ENCODE measurements at regions not wholly inside any gene's neighbourhood (a gene's known extent, or its start where the extent isn't known, plus 50 kb on each side); places are given as distances from the start of the nearest gene placed in this dataset.
"Not testable (repeated sequence)": the region's sequence is repeated elsewhere in the genome, so short reads cannot be mapped to it uniquely, and the experiment has no call there.

- WGBS (ENCODE audit: insufficient coverage), result 50% methylated on average over 2 of the region's 7 CpGs
- H3K27me3 ChIP-seq (ENCODE audit: control insufficient read depth, insufficient read depth, low read length), result no peaks in the 10 kb centered on the region
- H3K4me1 ChIP-seq (ENCODE audit: control insufficient read depth, insufficient read depth, low read length), result no peaks in the 10 kb centered on the region
- H3K36me3 ChIP-seq (ENCODE audit: control insufficient read depth, insufficient read depth, low read length), result no peaks in the 10 kb centered on the region
- no peak overlapping the region for H3K4me3 ChIP-seq (ENCODE audit: low read depth, low read length)
- H3K9me3 ChIP-seq (ENCODE audit: control insufficient read depth, insufficient read depth, low read length), result no peaks in the 10 kb centered on the region
- no peak overlapping the region for H3K27ac ChIP-seq (ENCODE audit: low read depth, low read length)
- no peak for DNase-seq (ENCODE audit: low read depth in 4 of 6, low spot score in 6 of 6)
Measured at GRCh38 chr1:238340989-238341388, 450.3 kb upstream of the ZP4 start.

- no peak overlapping the region for H3K27ac ChIP-seq (ENCODE audit: low read depth, low read length)
- H3K4me3 ChIP-seq (ENCODE audit: low read depth, low read length), result no peak overlapping the region
- H3K4me1 ChIP-seq (ENCODE audit: control insufficient read depth, insufficient read depth, low read length), result no peaks in the 10 kb centered on the region
- DNase-seq (ENCODE audit: low read depth in 4 of 6, low spot score in 6 of 6), result no peak
- no peaks in the 10 kb centered on the region for H3K27me3 ChIP-seq (ENCODE audit: control insufficient read depth, insufficient read depth, low read length)
- 74% methylated on average over 7 of the region's 7 CpGs for WGBS (ENCODE audit: insufficient coverage)
- no peaks in the 10 kb centered on the region for H3K36me3 ChIP-seq (ENCODE audit: control insufficient read depth, insufficient read depth, low read length)
- H3K9me3 ChIP-seq (ENCODE audit: control insufficient read depth, insufficient read depth, low read length), result no peaks in the 10 kb centered on the region
Measured at GRCh38 chr1:238336531-238336930, 445.8 kb upstream of the ZP4 start.

- no peaks in the 10 kb centered on the region for H3K9me3 ChIP-seq (ENCODE audit: control insufficient read depth, insufficient read depth, low read length)
- no peak overlapping the region for H3K4me3 ChIP-seq (ENCODE audit: low read depth, low read length)
- DNase-seq (ENCODE audit: low read depth in 4 of 6, low spot score in 6 of 6), result no peak
- no peak overlapping the region for H3K27ac ChIP-seq (ENCODE audit: low read depth, low read length)
- no peaks in the 10 kb centered on the region for H3K4me1 ChIP-seq (ENCODE audit: control insufficient read depth, insufficient read depth, low read length)
- WGBS (ENCODE audit: insufficient coverage), result no CpG with 5 or more reads among the region's 1 CpG
- H3K36me3 ChIP-seq (ENCODE audit: control insufficient read depth, insufficient read depth, low read length), result no peaks in the 10 kb centered on the region
- no peaks in the 10 kb centered on the region for H3K27me3 ChIP-seq (ENCODE audit: control insufficient read depth, insufficient read depth, low read length)
Measured at GRCh38 chr1:238334170-238334569, 443.4 kb upstream of the ZP4 start.

- Histone ChIP-seq H3K4me3 (ENCODE audit: low read depth, low read length) (no peak overlapping the region), H3K9me3 (ENCODE audit: control insufficient read depth, insufficient read depth, low read length) (no peaks in the 10 kb centered on the region), H3K36me3 (ENCODE audit: control insufficient read depth, insufficient read depth, low read length) (no peaks in the 10 kb centered on the region), H3K27me3 (ENCODE audit: control insufficient read depth, insufficient read depth, low read length) (no peaks in the 10 kb centered on the region), H3K4me1 (ENCODE audit: control insufficient read depth, insufficient read depth, low read length) (no peaks in the 10 kb centered on the region), H3K27ac (ENCODE audit: low read depth, low read length) (no peak overlapping the region)
- DNase-seq (ENCODE audit: low read depth in 4 of 6, low spot score in 6 of 6), result no peak
Measured at GRCh38 chr1:238331557-238331956, 440.8 kb upstream of the ZP4 start.

GRCh38 chr1:238329671-238330070, 438.9 kb upstream of the ZP4 start:
- Histone ChIP-seq H3K27me3 (ENCODE audit: control insufficient read depth, insufficient read depth, low read length) (no peaks in the 10 kb centered on the region), H3K27ac (ENCODE audit: low read depth, low read length) (no peak overlapping the region), H3K9me3 (ENCODE audit: control insufficient read depth, insufficient read depth, low read length) (no peaks in the 10 kb centered on the region), H3K36me3 (ENCODE audit: control insufficient read depth, insufficient read depth, low read length) (no peaks in the 10 kb centered on the region), H3K4me3 (ENCODE audit: low read depth, low read length) (no peak overlapping the region), H3K4me1 (ENCODE audit: control insufficient read depth, insufficient read depth, low read length) (no peaks in the 10 kb centered on the region)
- DNase-seq (ENCODE audit: low read depth in 4 of 6, low spot score in 6 of 6), result no peak
- 83% methylated on average over 1 of the region's 1 CpG for WGBS (ENCODE audit: insufficient coverage)

- WGBS (ENCODE audit: insufficient coverage), result 95% methylated on average over 19 of the region's 22 CpGs
- not testable (repeated sequence) for H3K9me3 ChIP-seq (ENCODE audit: control insufficient read depth, insufficient read depth, low read length); DNase-seq (ENCODE audit: low read depth in 4 of 6, low spot score in 6 of 6)
Measured at GRCh38 chr1:238327033-238327432, 436.3 kb upstream of the ZP4 start.

GRCh38 chr1:238326479-238326878, 435.8 kb upstream of the ZP4 start:
- not testable (repeated sequence) for H3K27me3 ChIP-seq (ENCODE audit: control insufficient read depth, insufficient read depth, low read length); H3K4me1 ChIP-seq (ENCODE audit: control insufficient read depth, insufficient read depth, low read length); H3K9me3 ChIP-seq (ENCODE audit: control insufficient read depth, insufficient read depth, low read length); DNase-seq (ENCODE audit: low read depth in 4 of 6, low spot score in 6 of 6); H3K27ac ChIP-seq (ENCODE audit: low read depth, low read length); H3K36me3 ChIP-seq (ENCODE audit: control insufficient read depth, insufficient read depth, low read length); H3K4me3 ChIP-seq (ENCODE audit: low read depth, low read length)
- 100% methylated on average over 5 of the region's 9 CpGs for WGBS (ENCODE audit: insufficient coverage)

More at GRCh38 chr1:238327033-238327432, 436.3 kb upstream of the ZP4 start:
- H3K4me3 ChIP-seq (ENCODE audit: low read depth, low read length); H3K4me1 ChIP-seq (ENCODE audit: control insufficient read depth, insufficient read depth, low read length); H3K36me3 ChIP-seq (ENCODE audit: control insufficient read depth, insufficient read depth, low read length); H3K27me3 ChIP-seq (ENCODE audit: control insufficient read depth, insufficient read depth, low read length); H3K27ac ChIP-seq (ENCODE audit: low read depth, low read length): not testable (repeated sequence)

- Histone ChIP-seq H3K27ac (ENCODE audit: low read depth, low read length) (no peak overlapping the region), H3K4me1 (ENCODE audit: control insufficient read depth, insufficient read depth, low read length) (no peaks in the 10 kb centered on the region), H3K9me3 (ENCODE audit: control insufficient read depth, insufficient read depth, low read length) (no peaks in the 10 kb centered on the region), H3K4me3 (ENCODE audit: low read depth, low read length) (no peak overlapping the region), H3K36me3 (ENCODE audit: control insufficient read depth, insufficient read depth, low read length) (no peaks in the 10 kb centered on the region), H3K27me3 (ENCODE audit: control insufficient read depth, insufficient read depth, low read length) (no peaks in the 10 kb centered on the region)
- WGBS (ENCODE audit: insufficient coverage), result 91% methylated on average over 3 of the region's 9 CpGs
- DNase-seq (ENCODE audit: low read depth in 4 of 6, low spot score in 6 of 6), result no peak
Measured at GRCh38 chr1:238324211-238324864, 433.6 kb upstream of the ZP4 start.

- WGBS (ENCODE audit: insufficient coverage), result 90% methylated on average over 1 of the region's 3 CpGs
- no peaks in the 10 kb centered on the region for H3K9me3 ChIP-seq (ENCODE audit: control insufficient read depth, insufficient read depth, low read length)
- H3K4me1 ChIP-seq (ENCODE audit: control insufficient read depth, insufficient read depth, low read length), result no peaks in the 10 kb centered on the region
- H3K36me3 ChIP-seq (ENCODE audit: control insufficient read depth, insufficient read depth, low read length), result no peaks in the 10 kb centered on the region
- H3K27ac ChIP-seq (ENCODE audit: low read depth, low read length), result no peak overlapping the region
- no peaks in the 10 kb centered on the region for H3K27me3 ChIP-seq (ENCODE audit: control insufficient read depth, insufficient read depth, low read length)
- H3K4me3 ChIP-seq (ENCODE audit: low read depth, low read length), result no peak overlapping the region
- DNase-seq (ENCODE audit: low read depth in 4 of 6, low spot score in 6 of 6), result peak in 1 of 6 donors; percentile 68
Measured at GRCh38 chr1:238323490-238323889, 432.8 kb upstream of the ZP4 start.

GRCh38 chr1:238319957-238320356, 429.2 kb upstream of the ZP4 start:
- no peak overlapping the region for H3K4me3 ChIP-seq (ENCODE audit: low read depth, low read length)
- H3K27me3 ChIP-seq (ENCODE audit: control insufficient read depth, insufficient read depth, low read length), result no peaks in the 10 kb centered on the region
- WGBS (ENCODE audit: insufficient coverage), result 50% methylated on average over 2 of the region's 5 CpGs
- H3K4me1 ChIP-seq (ENCODE audit: control insufficient read depth, insufficient read depth, low read length), result no peaks in the 10 kb centered on the region
- DNase-seq (ENCODE audit: low read depth in 4 of 6, low spot score in 6 of 6), result no peak
- no peak overlapping the region for H3K27ac ChIP-seq (ENCODE audit: low read depth, low read length)
- H3K9me3 ChIP-seq (ENCODE audit: control insufficient read depth, insufficient read depth, low read length), result no peaks in the 10 kb centered on the region
- no peaks in the 10 kb centered on the region for H3K36me3 ChIP-seq (ENCODE audit: control insufficient read depth, insufficient read depth, low read length)
